Lower leg skin (tissue), 4 donors: ENCODE measurements at regions not wholly inside any gene's neighbourhood (a gene's known extent, or its start where the extent isn't known, plus 50 kb on each side); places are given as distances from the start of the nearest gene placed in this dataset.
A peak's percentile ranks its signal among the peaks of the same experiment; 100 is the strongest.

Experiments
- DNase-seq, 2 donors: peaks; one replicate each; pipeline ENCODE4 v3.0.0-alpha.2; 2019; ENCODE audit warnings: low spot score in 2 of 2
- H3K4me3 ChIP-seq: fragments of 200-600 bp; sonication (generic); 2 replicates; pipeline ENCODE4 v1.5.1; 2017; ENCODE audit warnings: mild to moderate bottlenecking, low read depth; ENCODE audit not compliant: poor library complexity, severe bottlenecking
- POLR2A ChIP-seq, 2 donors: fragments of 450-650 bp; IDR thresholded peaks; one replicate each; pipeline ENCODE4 v1.6.1; 2016 to 2017; ENCODE audit warnings: antibody characterized with exemption in 2 of 2, mild to moderate bottlenecking in 1 of 2, moderate library complexity in 1 of 2
- WGBS, 2 donors: methylation state at CpG; one replicate each; pipeline ENCODE4 v1.1.5; 2018; 5-methylcytosine and 5-hydroxymethylcytosine counted together
- intact Hi-C: fragments of 100-400 bp; cut with DNase I; formaldehyde crosslinking; loops from one replicate; pipeline ENCODE4 v1.15.0; 2023; ENCODE audit warnings: low total_unique reads
- TF ChIP-seq, protein P1 (sequence below), 3 donors: fragments of 450-650 bp; IDR thresholded peaks; one replicate each; pipeline ENCODE4 v1.5.1; 2016; ENCODE audit warnings: antibody characterized with exemption in 3 of 3, mild to moderate bottlenecking in 3 of 3, moderate library complexity in 2 of 3

DNA sequence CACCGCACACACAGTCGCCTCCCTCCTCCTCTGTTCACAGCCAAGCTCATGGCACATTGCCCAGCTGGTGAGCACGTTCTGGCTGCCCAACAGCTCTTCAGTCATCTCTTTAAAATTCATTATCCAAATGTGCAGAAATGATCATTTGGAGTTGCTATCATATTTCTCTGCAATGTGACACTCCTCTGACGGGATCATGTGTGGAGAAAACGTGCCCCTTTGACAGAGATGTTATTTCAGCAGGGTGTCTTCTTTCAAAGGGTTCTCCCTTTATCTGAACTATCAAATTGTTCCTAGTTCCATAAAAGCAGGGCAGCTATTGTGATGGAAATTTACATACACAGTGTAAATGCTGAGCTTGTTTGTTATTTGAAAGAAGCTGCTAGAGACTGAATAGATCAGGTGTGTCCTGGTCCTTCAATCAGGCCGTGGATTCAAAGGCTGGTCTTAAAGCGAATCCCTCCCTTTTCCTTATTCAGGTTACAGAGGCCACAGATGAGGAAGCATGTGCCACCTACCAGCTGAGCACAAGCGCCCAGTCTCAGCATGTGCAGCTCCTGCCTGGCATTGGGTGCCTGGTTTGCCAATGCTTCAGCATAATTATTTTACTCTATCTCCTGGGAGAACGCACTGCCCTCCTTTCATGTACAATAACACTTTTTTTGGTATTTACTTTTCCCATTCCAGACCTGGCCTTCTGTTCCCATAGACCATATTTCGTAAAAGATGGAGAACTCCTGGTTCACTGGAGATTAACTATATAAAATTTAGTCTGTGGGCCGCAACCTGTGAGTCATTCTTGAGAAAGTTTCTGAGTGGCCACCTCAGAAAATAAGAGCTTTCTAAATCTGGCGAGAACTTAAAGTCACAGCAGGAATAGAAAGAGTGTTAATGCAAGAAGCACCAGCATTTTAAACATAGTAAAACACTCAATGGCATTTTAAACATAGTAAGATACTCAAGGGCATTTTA is 433.7 kb downstream of the ENC1 start:
- intact Hi-C loops = no loop called here
- no peak for TF ChIP-seq POLR2A (IDR thresholded peaks at IDR 0.05)
- TF ChIP-seq, protein P1, sequence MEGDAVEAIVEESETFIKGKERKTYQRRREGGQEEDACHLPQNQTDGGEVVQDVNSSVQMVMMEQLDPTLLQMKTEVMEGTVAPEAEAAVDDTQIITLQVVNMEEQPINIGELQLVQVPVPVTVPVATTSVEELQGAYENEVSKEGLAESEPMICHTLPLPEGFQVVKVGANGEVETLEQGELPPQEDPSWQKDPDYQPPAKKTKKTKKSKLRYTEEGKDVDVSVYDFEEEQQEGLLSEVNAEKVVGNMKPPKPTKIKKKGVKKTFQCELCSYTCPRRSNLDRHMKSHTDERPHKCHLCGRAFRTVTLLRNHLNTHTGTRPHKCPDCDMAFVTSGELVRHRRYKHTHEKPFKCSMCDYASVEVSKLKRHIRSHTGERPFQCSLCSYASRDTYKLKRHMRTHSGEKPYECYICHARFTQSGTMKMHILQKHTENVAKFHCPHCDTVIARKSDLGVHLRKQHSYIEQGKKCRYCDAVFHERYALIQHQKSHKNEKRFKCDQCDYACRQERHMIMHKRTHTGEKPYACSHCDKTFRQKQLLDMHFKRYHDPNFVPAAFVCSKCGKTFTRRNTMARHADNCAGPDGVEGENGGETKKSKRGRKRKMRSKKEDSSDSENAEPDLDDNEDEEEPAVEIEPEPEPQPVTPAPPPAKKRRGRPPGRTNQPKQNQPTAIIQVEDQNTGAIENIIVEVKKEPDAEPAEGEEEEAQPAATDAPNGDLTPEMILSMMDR (IDR thresholded peaks at IDR 0.05) = no peak
- 47 to 57% methylated on average over 12 of the region's 12 CpGs for WGBS, 2 donors
- H3K4me3 ChIP-seq = no peak overlapping the region
- DNase-seq = peak in 1 of 2 donors; percentile 89

GRCh38 chr5:74205767-74206578 is 434.6 kb downstream of the ENC1 start:
- 36 to 41% methylated on average over 6 of the region's 6 CpGs for WGBS, 2 donors

GRCh38 chr5:74201334-74202081 is 439.0 kb downstream of the ENC1 start:
- no peak for DNase-seq
- H3K4me3 ChIP-seq = no peak overlapping the region
- intact Hi-C loops = no loop called here
- TF ChIP-seq, protein P1 (IDR thresholded peaks at IDR 0.05) = no peak
- no peak for TF ChIP-seq POLR2A (IDR thresholded peaks at IDR 0.05)
- WGBS, 2 donors = 41 to 51% methylated on average over 8 of the region's 8 CpGs

More at GRCh38 chr5:74205767-74206578, 434.6 kb downstream of the ENC1 start:
- intact Hi-C loops = no loop called here
- no peak for DNase-seq
- H3K4me3 ChIP-seq = no peak overlapping the region
- TF ChIP-seq, protein P1 (IDR thresholded peaks at IDR 0.05) = no peak
- no peak for TF ChIP-seq POLR2A (IDR thresholded peaks at IDR 0.05)

DNA sequence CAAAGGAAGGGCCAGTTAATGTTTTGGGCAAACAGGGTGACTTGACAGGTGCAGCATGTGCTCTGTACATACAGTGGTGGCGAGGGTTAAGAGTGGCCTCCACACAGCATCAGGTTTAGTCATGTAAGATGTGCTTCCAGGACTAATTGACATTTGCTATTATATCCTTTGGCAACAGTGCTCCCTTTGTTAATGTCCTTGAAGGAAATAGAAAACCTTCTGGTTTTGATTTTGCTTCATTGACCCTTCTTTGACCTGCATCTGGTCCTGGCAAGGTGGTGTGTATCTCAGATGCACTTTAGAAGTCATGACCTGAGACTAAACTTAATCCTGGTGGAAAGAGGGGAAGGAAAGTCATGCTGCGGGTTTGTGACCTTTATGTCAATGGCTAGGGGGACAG is 440.0 kb downstream of the ENC1 start:
- no peak for TF ChIP-seq POLR2A (IDR thresholded peaks at IDR 0.05)
- TF ChIP-seq, protein P1 (IDR thresholded peaks at IDR 0.05) = no peak
- no peak for DNase-seq
- 81 to 82% methylated on average over 2 of the region's 2 CpGs for WGBS, 2 donors
- no peak overlapping the region for H3K4me3 ChIP-seq
- intact Hi-C loops = no loop called here

DNA sequence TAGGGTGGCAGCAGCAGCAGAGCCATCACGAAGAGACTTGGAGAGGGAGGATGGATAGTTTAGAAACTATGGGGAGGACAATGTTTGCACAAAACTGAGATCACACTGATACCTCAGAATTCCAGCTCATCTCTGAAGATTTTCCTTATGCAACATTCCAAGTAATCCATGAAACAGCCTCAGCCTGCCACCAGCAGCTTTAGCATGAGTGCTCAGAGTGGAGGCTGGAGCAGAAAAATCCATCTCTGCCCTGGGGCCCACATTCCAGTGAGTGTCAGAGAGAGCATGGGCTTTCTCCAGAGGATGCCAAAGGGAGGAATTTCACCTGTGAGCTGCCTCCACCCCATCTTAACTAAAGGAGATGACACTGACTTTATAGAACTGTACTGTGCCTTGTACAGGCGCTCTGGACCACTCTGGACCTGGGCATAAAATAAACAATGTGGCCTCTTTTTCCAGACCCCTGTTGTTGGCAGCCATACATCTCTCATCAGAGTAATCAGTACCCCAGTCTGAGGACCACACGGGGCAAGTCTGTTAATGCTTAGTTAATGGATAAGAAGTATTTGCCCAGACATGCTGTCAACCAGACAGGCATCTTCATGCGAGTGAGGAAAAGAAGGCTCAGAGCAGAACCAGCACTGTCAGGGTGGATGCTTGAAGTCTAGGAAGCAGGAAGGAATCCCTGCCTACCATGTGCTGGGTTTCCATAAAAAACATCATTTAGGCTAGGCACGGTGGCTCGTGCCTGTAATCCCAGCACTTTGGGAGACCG is 440.9 kb downstream of the ENC1 start:
- no peak overlapping the region for H3K4me3 ChIP-seq
- no peak for DNase-seq
- intact Hi-C loops = no loop called here
- 77 to 83% methylated on average over 7 of the region's 7 CpGs for WGBS, 2 donors
- TF ChIP-seq, protein P1 (IDR thresholded peaks at IDR 0.05) = no peak
- no peak for TF ChIP-seq POLR2A (IDR thresholded peaks at IDR 0.05)
